ENCODE measurements at regions not wholly inside any gene's neighbourhood (a gene's known extent, or its start where the extent isn't known, plus 50 kb on each side); places are given as distances from the start of the nearest gene placed in this dataset.

DNA sequence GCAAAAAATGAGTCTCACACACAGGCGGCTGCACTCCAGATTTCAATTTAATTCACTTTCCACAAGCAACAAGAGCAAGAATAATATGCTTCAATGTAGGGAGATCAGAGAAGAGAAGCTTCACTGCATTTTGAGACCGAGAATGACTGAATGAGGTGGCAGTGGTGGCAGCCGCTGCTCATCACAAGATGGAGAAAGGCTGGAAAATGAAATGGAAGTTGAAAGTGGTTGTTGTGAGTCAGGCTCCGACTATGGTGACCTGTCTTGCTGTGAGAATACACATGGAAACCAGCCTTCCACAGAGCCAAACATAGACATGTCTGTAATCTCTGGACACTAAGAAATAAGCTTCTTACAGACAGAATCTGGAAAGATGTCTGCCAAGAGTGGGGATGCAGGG lies 499.6 kb upstream of the LRRN3 start:
- no peak for TF ChIP-seq ZBTB1 (tag by site-specific recombination; IDR thresholded peaks at IDR 0.05)
- TF ChIP-seq MEIS1 (CRISPR knock-in tag; IDR thresholded peaks at IDR 0.05; ENCODE audit: borderline replicate concordance): no peak
- TF ChIP-seq ZNF10 (tag by site-specific recombination; IDR thresholded peaks at IDR 0.05): no peak
- no peak for TF ChIP-seq ZNF596 (tag by site-specific recombination; IDR thresholded peaks at IDR 0.05)
- TF ChIP-seq, protein P1, sequence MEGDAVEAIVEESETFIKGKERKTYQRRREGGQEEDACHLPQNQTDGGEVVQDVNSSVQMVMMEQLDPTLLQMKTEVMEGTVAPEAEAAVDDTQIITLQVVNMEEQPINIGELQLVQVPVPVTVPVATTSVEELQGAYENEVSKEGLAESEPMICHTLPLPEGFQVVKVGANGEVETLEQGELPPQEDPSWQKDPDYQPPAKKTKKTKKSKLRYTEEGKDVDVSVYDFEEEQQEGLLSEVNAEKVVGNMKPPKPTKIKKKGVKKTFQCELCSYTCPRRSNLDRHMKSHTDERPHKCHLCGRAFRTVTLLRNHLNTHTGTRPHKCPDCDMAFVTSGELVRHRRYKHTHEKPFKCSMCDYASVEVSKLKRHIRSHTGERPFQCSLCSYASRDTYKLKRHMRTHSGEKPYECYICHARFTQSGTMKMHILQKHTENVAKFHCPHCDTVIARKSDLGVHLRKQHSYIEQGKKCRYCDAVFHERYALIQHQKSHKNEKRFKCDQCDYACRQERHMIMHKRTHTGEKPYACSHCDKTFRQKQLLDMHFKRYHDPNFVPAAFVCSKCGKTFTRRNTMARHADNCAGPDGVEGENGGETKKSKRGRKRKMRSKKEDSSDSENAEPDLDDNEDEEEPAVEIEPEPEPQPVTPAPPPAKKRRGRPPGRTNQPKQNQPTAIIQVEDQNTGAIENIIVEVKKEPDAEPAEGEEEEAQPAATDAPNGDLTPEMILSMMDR (tag by site-specific recombination; IDR thresholded peaks at IDR 0.05): no peak
- TF ChIP-seq ZNF311 (tag by site-specific recombination; IDR thresholded peaks at IDR 0.05; ENCODE audit: borderline replicate concordance): no peak
- no peak for TF ChIP-seq SETDB1 (IDR thresholded peaks at IDR 0.05; ENCODE audit: insufficient read length, low read length)
- TF ChIP-seq, protein P2, sequence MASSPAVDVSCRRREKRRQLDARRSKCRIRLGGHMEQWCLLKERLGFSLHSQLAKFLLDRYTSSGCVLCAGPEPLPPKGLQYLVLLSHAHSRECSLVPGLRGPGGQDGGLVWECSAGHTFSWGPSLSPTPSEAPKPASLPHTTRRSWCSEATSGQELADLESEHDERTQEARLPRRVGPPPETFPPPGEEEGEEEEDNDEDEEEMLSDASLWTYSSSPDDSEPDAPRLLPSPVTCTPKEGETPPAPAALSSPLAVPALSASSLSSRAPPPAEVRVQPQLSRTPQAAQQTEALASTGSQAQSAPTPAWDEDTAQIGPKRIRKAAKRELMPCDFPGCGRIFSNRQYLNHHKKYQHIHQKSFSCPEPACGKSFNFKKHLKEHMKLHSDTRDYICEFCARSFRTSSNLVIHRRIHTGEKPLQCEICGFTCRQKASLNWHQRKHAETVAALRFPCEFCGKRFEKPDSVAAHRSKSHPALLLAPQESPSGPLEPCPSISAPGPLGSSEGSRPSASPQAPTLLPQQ (tag by site-specific recombination; IDR thresholded peaks at IDR 0.05): no peak
- no peak for TF ChIP-seq ZNF658 (tag by site-specific recombination; IDR thresholded peaks at IDR 0.05)
- TF ChIP-seq OVOL3 (tag by site-specific recombination; IDR thresholded peaks at IDR 0.05): no peak
- TF ChIP-seq, protein P3, sequence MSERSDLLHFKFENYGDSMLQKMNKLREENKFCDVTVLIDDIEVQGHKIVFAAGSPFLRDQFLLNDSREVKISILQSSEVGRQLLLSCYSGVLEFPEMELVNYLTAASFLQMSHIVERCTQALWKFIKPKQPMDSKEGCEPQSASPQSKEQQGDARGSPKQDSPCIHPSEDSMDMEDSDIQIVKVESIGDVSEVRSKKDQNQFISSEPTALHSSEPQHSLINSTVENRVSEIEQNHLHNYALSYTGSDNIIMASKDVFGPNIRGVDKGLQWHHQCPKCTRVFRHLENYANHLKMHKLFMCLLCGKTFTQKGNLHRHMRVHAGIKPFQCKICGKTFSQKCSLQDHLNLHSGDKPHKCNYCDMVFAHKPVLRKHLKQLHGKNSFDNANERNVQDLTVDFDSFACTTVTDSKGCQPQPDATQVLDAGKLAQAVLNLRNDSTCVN (tag by site-specific recombination; optimal IDR thresholded peaks at IDR 0.05): no peak
- TF ChIP-seq, protein P4, sequence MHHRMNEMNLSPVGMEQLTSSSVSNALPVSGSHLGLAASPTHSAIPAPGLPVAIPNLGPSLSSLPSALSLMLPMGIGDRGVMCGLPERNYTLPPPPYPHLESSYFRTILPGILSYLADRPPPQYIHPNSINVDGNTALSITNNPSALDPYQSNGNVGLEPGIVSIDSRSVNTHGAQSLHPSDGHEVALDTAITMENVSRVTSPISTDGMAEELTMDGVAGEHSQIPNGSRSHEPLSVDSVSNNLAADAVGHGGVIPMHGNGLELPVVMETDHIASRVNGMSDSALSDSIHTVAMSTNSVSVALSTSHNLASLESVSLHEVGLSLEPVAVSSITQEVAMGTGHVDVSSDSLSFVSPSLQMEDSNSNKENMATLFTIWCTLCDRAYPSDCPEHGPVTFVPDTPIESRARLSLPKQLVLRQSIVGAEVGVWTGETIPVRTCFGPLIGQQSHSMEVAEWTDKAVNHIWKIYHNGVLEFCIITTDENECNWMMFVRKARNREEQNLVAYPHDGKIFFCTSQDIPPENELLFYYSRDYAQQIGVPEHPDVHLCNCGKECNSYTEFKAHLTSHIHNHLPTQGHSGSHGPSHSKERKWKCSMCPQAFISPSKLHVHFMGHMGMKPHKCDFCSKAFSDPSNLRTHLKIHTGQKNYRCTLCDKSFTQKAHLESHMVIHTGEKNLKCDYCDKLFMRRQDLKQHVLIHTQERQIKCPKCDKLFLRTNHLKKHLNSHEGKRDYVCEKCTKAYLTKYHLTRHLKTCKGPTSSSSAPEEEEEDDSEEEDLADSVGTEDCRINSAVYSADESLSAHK (tag by site-specific recombination; IDR thresholded peaks at IDR 0.05): no peak
- TF ChIP-seq ZBTB21 (tag by site-specific recombination; IDR thresholded peaks at IDR 0.05): no peak
- TF ChIP-seq ZBTB7A (tag by site-specific recombination; IDR thresholded peaks at IDR 0.05; ENCODE audit: low read depth): no peak
- TF ChIP-seq ZNF175 (tag by site-specific recombination; IDR thresholded peaks at IDR 0.05): no peak
- TF ChIP-seq, protein P5, sequence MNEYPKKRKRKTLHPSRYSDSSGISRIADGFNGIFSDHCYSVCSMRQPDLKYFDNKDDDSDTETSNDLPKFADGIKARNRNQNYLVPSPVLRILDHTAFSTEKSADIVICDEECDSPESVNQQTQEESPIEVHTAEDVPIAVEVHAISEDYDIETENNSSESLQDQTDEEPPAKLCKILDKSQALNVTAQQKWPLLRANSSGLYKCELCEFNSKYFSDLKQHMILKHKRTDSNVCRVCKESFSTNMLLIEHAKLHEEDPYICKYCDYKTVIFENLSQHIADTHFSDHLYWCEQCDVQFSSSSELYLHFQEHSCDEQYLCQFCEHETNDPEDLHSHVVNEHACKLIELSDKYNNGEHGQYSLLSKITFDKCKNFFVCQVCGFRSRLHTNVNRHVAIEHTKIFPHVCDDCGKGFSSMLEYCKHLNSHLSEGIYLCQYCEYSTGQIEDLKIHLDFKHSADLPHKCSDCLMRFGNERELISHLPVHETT (tag by site-specific recombination; IDR thresholded peaks at IDR 0.05): no peak
- no peak for TF ChIP-seq ZNF776 (tag by site-specific recombination; IDR thresholded peaks at IDR 0.05; ENCODE audit: borderline replicate concordance)
- no peak for TF ChIP-seq ZFP41 (tag by site-specific recombination; IDR thresholded peaks at IDR 0.05; ENCODE audit: borderline replicate concordance)
- POLR2A ChIA-PET: no interaction called here

More for the DNA sequence above, 499.6 kb upstream of the LRRN3 start:
- no peaks in the 10 kb centered on the region for H3K36me3 ChIP-seq (ENCODE audit: control insufficient read depth in 2 of 2, insufficient read depth in 1 of 2, low read length in 2 of 2)
- no peak overlapping the region for H3K4me3 ChIP-seq (ENCODE audit: low read depth, low read length)
- CTCF ChIA-PET: no interaction called here
- no peaks in the 10 kb centered on the region for H3K9me3 ChIP-seq (ENCODE audit: control insufficient read depth, insufficient read depth, low read depth, low read length)
- no peaks in the 10 kb centered on the region for H3K4me1 ChIP-seq (ENCODE audit: control insufficient read depth, insufficient read depth, low read length)
- H3K27ac ChIP-seq (ENCODE audit: extremely low read depth, low read depth, low read length): no peak overlapping the region
